SK-N-DZ (cell line): ENCODE measurements at regions not wholly inside any gene's neighbourhood (a gene's known extent, or its start where the extent isn't known, plus 50 kb on each side); places are given as distances from the start of the nearest gene placed in this dataset.

Source experiments
- DNase-seq: peaks from one replicate; pipeline ENCODE4 v3.0.0-alpha.2; 2015; ENCODE audit warnings: low spot score

DNA sequence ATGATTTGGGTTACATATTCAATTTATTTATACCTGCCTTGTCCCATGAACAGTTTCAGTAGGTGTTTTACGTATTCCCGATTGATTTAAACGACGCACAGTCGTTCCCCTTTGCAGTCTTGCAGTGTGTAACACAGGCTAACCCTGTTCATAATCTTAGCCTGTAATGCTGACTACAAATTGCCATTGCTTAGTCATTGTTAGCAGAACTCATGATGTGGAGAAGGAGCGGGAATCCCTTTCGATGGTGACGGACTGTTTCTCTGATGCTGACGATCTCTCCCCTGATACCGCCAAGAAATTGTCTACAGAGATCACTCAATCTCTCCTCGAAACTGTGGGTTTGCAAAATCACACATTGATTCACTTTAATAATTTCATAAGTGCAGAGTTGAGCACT is 93.2 kb downstream of the MRPL36 start:
- no peak for DNase-seq

DNA sequence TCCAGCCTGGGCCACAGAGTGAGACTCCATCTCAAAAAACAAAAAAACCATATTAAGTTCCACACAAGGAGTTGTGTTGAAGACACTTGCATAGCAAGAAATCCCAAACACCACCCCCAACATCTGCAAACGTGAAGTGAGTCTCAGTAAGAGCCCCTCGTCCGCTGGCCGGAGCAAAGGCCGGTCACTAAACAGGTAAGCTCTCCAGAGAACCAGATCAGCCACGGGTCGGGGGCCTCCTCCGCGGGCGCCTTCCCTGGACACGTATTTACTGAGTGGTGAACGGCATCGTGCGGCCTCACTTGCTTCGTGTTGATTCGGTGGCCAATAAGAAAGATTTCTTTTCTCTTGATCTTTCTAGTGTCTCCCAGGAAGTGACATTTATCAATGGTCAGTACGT is 93.6 kb downstream of the MRPL36 start:
- DNase-seq, result no peak

- no peak for DNase-seq
Observed at GRCh38 chr5:1704676-1705075, 95.0 kb downstream of the MRPL36 start.

DNA sequence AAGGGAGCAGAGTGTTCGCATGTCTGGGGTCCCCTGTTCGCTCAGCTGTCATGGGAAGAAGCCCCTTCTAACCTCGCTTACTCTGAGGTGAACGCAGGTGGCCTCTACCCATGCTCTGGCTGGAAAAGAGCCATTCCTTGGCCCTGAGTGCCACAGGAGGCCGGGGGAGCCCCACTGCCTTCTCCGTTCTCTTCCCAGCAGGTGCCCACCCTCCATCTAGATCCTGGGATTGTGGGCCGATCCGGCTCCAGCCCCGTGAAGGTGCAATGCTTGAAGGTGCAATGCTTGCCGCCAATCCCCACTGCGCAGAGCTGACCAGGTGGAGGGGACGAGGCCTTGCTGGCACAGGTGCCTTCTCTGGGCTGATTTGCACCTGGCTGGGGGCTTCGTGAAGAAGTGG is 95.4 kb downstream of the MRPL36 start:
- no peak for DNase-seq

- no peak for DNase-seq
Observed at GRCh38 chr5:1703352-1704050, 96.1 kb downstream of the MRPL36 start.

DNA sequence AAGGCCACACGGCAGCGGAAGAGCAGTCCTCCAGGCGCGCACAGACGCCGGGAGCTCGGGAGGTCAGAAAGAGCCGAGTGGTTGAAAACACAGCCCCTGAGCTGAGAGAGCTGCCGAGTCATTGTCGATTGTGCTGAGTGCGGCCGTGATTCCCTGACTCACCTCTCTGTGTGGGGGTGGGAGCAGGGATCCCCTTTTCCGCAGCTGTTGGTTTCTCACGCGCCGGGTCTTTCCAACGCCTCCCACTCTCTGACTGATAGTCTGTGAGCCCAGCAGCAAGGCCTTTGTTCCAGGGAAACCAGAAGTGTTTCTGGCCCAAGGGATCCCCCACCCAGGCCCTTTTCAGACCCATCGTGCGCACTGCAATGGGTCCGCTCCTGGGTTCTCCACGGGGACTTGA is 97.3 kb downstream of the MRPL36 start:
- DNase-seq, result no peak

- no peak for DNase-seq
Observed at GRCh38 chr5:1701884-1702283, 97.8 kb downstream of the MRPL36 start.

DNA sequence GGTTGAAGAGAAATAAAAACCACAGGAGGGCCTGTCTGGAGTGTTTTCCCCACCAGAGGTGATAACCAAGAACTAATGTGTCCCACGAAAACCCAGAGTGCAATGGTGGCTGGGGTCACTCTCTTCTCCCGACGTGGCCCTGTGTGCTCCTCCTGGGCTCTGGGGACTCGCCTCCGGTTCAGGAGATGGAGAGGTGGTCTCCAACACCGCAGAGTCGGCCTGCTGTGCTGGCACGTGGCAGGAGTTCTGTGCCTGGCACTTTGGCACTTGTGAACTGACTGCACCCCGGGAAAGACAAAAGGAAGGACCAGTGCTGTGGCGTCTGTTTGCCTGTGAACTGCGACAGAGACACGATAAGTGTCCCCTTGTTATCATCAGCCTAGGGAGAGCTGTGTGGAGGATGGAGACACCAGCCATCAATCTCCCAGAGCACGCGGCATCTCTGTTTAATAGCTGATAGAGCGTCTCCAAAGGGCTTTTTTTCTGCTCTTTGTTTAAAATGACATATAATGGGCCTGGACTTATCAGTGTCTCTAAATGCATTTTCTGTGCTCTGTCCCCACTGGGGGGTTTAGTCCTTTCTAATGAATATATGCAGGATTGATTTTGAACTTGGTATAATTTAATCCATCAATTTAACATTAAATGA is 98.3 kb downstream of the MRPL36 start:
- DNase-seq, result no peak

- no peak for DNase-seq
Observed at GRCh38 chr5:1699394-1699793, 100.2 kb downstream of the MRPL36 start.

DNA sequence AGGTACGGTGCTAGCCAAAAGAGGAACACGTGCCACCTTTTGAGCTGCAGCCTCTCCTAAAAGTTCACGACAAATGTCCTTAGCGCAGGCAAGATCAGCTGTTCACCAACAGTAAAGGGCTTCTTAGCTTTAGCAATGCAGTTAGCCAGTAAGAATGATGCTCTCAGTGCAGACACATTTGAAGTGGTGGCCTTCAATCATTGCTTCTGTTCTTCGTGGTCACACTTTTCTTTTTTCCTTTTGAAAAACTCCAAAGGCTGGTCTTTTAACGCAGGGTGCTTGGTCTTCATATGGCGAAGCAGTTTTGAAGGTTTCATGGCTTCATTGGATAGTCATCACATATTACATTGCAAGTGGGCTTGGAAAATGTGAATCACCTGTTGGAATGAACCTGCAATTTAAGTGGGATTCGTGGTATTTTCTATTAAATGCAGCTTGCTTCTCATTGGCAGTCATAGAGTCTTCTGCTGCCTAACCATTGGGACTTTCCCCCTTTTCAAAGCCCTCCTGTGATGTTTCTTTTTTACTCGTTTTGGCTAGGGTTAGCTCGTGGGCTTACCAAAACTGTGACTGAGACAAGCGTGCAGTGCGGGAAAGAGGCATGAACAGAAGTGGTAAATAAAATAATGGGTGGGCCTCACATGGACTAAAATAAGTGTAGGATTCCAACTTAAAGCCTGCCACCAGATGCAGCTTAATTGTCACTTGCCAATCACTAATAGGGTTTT is 100.9 kb downstream of the MRPL36 start:
- no peak for DNase-seq

GRCh38 chr5:1692381-1692780 is 107.3 kb downstream of the MRPL36 start:
- DNase-seq, result no peak

DNA sequence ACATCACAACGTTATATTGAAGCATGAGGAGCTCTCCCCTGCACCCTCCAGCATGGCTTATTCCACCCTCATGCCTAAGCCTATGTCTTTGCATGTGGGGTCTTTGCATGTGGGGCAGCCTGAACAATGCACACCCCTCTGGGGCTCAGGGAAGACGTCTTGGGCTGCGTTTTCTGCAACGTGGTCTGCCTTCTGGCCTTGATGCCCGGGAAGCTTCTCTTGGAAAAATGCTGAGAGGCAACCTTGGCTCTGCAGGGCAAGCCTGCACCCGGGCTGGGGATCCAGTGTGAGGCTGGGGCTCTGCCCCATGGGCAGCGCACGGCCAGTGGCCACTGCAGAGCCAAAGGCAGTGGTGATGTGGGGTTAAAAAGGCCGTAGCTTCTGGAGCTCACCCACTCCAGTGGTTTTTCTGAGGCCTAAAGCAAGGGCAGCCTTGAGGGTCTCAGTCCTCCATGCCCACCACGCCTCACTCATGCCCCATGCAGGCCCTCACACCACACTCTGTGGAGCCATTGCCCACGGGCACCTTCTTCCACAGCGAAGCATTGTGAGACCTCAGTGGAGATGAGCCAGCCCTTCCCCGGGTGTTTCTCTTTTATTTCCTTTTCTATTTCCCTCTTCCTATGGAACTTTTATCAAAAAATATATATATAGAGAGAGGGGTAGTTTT is 112.2 kb downstream of the MRPL36 start:
- no peak for DNase-seq

DNA sequence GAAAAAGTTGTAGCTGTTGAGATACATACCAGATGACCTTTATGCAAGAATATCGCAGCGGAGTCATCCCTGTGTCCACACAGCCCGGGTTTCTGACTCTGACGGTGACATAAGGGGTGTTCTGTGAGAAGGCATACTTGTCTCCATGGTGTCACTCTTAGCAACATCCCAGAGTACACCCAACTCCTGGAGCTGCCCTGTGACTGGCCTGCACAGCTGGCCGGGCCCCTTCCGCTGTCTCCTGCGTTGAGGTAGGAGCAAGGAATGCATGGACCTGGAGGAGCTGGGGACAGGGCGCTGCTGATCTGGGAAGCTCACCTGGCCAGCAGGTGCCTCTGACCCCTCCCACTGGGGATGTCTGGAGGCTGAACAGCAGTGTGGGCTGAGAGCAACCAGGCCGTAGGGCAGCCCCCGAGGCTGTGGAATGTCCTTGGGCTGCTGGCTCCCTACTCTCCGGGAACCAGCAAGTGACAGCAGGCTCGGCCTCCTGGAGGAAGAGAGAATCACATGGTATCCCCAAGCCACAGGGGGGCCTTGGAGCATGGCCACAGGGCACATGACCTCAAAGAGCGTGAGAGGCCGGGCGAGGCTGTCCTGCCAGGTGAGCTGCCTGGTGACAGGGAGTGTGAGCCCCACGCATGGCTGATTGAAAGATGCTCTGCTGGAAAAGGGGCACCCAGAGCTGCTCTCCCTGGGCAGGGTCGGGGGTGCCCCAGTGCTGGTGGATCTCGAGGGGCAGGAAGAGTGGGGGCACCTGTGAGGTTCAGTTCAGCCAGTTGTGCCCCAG is 113.4 kb downstream of the MRPL36 start:
- DNase-seq, result no peak

GRCh38 chr5:1685066-1685465 is 114.6 kb downstream of the MRPL36 start:
- no peak for DNase-seq

DNA sequence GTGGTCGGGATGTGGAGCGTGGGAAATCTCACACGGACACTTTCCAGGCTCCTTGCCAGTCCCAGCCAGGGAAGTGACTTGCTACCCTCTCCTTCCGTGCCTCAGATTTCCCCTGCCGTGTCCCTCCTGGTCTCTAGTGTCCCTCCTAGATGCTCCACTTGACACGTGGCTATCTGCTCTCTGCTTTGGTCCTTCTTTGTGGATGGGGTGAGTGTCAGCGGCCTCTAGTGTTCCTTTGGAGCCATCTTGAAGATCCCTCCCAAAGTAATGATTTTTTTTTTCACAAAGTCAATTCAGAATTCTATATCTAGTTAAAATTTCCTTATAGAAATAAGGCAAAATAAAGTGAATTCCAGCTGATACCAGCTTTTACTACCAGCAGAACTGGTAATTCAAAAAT is 117.7 kb downstream of the MRPL36 start:
- no peak for DNase-seq

DNA sequence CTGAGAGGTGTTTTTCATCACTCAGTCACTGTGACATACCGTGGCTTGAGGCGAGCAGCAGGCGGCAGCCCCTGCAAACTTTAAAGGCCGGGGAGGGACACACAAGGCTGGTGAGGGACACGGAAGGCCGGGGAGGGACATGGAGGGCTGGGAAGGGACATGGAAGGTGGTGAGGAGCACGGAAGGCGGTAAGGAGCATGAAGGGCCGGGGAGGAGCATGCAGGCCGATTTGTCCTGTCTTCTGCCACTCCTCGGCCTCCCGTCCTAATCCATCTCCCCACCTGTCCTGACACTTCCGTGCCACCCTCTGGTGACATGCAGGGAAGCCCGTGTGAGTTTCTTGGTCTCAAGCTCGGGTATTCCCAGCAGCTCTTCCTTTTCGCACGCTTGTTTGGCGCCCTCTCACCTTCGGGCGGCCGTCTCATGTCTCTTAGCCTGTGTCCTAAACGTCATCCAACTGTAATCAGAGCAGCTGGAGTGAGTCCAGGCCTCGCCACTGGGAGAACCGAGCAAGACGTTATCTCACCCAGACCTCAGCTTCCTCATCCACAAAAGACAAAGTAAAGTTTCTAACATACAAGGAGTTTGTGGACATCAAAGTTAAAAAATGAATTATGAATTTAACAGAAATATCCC is 126.5 kb downstream of the MRPL36 start:
- DNase-seq, result peak; percentile 56

- DNase-seq, result no peak
Observed at GRCh38 chr5:1672396-1672795, 127.2 kb downstream of the MRPL36 start.

DNA sequence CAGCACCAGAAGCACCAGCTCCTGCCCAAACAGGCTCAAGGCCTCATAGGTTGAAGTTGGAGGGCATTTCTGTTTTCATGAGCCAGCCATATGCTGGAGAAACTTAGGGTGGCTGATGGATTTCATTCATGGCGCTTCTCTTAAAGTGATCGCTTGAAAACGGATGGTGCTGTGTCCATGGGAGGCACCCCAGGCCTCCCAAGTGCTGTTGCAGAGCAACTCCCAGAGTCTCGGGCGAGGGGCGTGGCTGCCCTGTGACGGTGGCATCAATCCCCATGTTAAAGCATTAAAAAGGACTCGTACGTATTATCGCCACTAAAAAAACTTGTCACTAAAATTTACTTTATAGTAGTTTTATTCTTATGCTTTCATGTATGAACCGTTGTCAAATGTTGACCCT is 128.3 kb downstream of the MRPL36 start:
- DNase-seq, result no peak

DNA sequence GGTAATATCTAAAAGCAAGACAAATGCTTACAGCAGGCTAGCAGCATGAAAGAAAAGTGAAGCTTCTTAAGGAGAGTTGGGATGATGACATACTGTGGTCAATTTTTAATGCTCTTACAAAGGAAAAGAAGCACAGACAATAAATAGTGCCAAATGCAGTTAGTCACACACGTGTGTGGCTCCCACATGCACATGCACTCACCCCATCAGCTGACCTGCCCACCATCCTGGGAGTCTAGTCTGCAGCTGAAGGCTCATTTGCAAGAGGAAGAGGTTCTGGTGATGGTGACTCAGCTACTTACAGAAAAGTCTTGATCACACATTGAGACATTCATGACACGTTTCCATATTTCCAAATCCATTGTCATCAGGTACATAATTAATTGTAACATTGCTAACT is 129.3 kb downstream of the MRPL36 start:
- DNase-seq, result no peak

DNA sequence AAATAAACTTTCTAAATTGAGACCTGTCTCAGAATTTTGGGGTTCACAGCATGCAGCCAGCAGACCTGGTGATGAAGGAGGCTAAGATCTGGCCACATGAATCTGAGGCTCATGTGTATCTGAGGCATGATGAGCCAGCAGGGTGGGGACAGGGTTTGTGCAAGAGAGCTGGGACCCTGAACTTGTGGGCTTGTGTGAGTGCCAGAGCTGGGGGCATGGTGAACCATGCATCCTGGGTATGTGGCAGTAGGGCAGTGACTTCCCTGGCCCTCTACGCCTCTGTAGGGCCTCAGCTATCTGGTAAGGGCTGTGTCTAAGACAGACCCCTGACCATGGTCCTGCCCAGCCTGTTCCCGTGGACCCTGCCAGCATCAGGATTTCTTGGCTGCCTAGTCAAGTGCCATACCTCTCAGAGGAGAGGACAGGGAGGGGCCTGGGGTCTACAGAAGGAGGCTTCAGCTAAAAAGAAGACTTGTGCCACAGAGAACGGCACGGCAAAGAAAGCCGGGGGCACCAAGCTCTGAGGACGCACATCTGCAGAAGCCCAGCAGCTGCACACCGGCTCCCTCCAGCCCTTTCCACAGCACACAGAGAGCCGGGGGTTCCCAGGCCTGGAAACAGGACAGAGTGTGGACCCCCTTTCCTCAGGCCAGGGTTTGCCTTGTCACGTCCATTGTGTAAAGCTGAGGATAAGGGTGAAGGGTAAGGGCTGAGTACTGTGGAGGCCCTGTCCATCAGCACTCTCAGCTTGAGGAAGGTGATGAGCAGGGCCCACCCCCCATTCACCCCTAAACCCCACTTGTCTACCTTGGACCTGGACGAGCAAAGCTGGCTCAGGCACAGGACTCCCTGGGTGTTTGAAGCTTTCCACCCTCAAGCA is 130.1 kb downstream of the MRPL36 start:
- DNase-seq, result no peak
